GM06990 (cell line): ENCODE measurements at regions not wholly inside any gene's neighbourhood (a gene's known extent, or its start where the extent isn't known, plus 50 kb on each side); places are given as distances from the start of the nearest gene placed in this dataset.

ENCODE experiments used
- DNase-seq: peaks from one replicate; pipeline ENCODE4 v3.0.0-alpha.2; 2011; ENCODE audit not compliant: insufficient read length; ENCODE audit errors: extremely low read depth
- H3K27me3 ChIP-seq: replicated peaks from 2 replicates; pipeline ENCODE4 v1.6.0; 2011; ENCODE audit warnings: low read length; ENCODE audit not compliant: control insufficient read depth, insufficient read depth
- H3K36me3 ChIP-seq: 2 replicates; pipeline ENCODE4 v1.5.1; 2011; ENCODE audit warnings: low read length; ENCODE audit not compliant: control insufficient read depth, insufficient read depth
- H3K4me3 ChIP-seq: replicated peaks from 2 replicates; pipeline ENCODE4 v1.5.1; 2011; ENCODE audit warnings: low read depth, mild to moderate bottlenecking, control low read depth, low read length
- CTCF ChIP-seq: IDR thresholded peaks from 2 replicates; pipeline ENCODE4 v1.5.1; 2011; ENCODE audit warnings: low read length, control low read depth, mild to moderate bottlenecking, inconsistent platforms; ENCODE audit not compliant: insufficient read depth, poor library complexity, severe bottlenecking

- no peaks in the 10 kb centered on the region for H3K27me3 ChIP-seq
- DNase-seq: no peak
- no peaks in the 10 kb centered on the region for H3K36me3 ChIP-seq
- no peak for TF ChIP-seq CTCF
- H3K4me3 ChIP-seq: no peak overlapping the region
Measured at GRCh38 chr5:56420323-56420722, 187.2 kb upstream of the ANKRD55 start.

- no peak overlapping the region for H3K4me3 ChIP-seq
- DNase-seq: no peak
- H3K36me3 ChIP-seq: no peaks in the 10 kb centered on the region
- no peaks in the 10 kb centered on the region for H3K27me3 ChIP-seq
- TF ChIP-seq CTCF: no peak
Measured at GRCh38 chr5:56419667-56420066, 186.5 kb upstream of the ANKRD55 start.

- DNase-seq: peak; percentile 75
- no peaks in the 10 kb centered on the region for H3K36me3 ChIP-seq
- H3K27me3 ChIP-seq: no peaks in the 10 kb centered on the region
- no peak for TF ChIP-seq CTCF
- H3K4me3 ChIP-seq: peak overlapping the region; percentile 37
Measured at GRCh38 chr5:56415356-56415765, 182.2 kb upstream of the ANKRD55 start.

- no peak overlapping the region for H3K4me3 ChIP-seq
- no peaks in the 10 kb centered on the region for H3K36me3 ChIP-seq
- no peak for TF ChIP-seq CTCF
- DNase-seq: peak; percentile 17
- H3K27me3 ChIP-seq: no peaks in the 10 kb centered on the region
Measured at GRCh38 chr5:56414066-56414465, 180.9 kb upstream of the ANKRD55 start.

- DNase-seq: no peak
- no peaks in the 10 kb centered on the region for H3K36me3 ChIP-seq
- no peaks in the 10 kb centered on the region for H3K27me3 ChIP-seq
- no peak overlapping the region for H3K4me3 ChIP-seq
- no peak for TF ChIP-seq CTCF
Measured at GRCh38 chr5:56413546-56413945, 180.4 kb upstream of the ANKRD55 start.
